ENCODE measurements at regions not wholly inside any gene's neighbourhood (a gene's known extent, or its start where the extent isn't known, plus 50 kb on each side); places are given as distances from the start of the nearest gene placed in this dataset.
"Not testable (repeated sequence)": the region's sequence is repeated elsewhere in the genome, so short reads cannot be mapped to it uniquely, and the experiment has no call there.

DNA sequence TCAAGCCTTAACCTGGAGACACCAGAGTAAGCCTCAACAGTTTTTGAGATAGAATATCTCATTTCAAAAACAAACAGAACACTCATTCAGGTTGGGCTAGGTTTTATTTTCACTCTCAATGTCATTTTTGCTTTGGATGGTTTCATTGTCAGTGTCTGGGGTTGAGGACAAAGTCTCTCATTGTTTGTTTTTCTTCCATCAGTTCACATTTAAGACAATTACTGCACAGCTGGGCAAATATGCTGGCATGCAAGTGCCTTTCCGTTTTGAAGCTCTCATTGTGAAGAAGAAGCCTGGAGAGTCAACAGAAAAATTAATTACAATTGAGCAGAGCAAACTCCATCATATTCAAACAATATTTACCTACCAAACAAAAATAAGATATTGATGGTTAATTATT, 1050.0 kb downstream of the TBL1XR1 start:
- DNase-seq (ENCODE audit: low read depth): no peak
- no peak overlapping the region for H3K4me3 ChIP-seq (ENCODE audit: low read depth, low read length)
- TF ChIP-seq, protein P1, sequence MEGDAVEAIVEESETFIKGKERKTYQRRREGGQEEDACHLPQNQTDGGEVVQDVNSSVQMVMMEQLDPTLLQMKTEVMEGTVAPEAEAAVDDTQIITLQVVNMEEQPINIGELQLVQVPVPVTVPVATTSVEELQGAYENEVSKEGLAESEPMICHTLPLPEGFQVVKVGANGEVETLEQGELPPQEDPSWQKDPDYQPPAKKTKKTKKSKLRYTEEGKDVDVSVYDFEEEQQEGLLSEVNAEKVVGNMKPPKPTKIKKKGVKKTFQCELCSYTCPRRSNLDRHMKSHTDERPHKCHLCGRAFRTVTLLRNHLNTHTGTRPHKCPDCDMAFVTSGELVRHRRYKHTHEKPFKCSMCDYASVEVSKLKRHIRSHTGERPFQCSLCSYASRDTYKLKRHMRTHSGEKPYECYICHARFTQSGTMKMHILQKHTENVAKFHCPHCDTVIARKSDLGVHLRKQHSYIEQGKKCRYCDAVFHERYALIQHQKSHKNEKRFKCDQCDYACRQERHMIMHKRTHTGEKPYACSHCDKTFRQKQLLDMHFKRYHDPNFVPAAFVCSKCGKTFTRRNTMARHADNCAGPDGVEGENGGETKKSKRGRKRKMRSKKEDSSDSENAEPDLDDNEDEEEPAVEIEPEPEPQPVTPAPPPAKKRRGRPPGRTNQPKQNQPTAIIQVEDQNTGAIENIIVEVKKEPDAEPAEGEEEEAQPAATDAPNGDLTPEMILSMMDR (IDR thresholded peaks at IDR 0.05; ENCODE audit: insufficient read depth, low read length): no peak

DNA sequence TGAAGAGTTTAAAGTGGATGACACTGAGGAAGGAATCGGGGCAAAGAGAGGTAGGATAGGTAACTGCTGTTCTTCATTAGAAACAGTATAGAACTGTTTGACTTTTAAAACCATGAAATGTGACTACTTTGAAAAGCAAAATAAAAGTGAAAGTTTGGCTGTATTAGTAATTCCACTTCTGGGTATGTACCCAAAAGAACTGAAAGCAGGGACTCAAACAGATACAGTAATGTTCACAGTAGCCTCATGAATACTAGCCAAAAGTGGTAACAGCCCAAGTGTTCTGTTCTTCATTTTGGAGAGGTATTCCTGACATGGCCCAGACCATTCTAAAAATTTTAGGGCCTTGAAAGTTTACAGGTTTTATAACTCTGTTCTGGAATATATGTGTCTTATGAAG, 1055.4 kb downstream of the TBL1XR1 start:
- no peak overlapping the region for H3K4me3 ChIP-seq (ENCODE audit: low read depth, low read length)
- no peak for DNase-seq (ENCODE audit: low read depth)
- TF ChIP-seq, protein P1 (IDR thresholded peaks at IDR 0.05; ENCODE audit: insufficient read depth, low read length): no peak

DNA sequence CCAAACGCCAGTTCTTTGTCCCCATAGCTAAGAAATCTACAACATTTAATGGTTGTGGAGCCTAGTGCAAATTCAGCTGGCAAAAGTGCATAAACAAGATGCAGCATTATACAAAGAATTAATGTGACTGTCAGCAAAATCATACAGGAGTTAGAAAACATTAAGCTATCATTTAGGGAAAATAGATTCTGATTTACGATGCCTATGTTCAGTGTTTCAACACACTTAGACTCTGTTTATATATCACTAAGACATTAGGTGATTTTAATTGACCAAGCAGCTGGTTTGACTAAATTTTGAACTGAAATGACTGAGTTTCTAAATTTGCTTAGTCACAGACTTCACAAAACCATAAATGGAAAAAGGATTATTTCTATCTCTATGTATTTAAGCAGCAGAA, 1076.8 kb downstream of the TBL1XR1 start:
- DNase-seq (ENCODE audit: low read depth): no peak
- H3K4me3 ChIP-seq (ENCODE audit: low read depth, low read length): no peak overlapping the region
- TF ChIP-seq, protein P1 (IDR thresholded peaks at IDR 0.05; ENCODE audit: insufficient read depth, low read length): no peak

DNA sequence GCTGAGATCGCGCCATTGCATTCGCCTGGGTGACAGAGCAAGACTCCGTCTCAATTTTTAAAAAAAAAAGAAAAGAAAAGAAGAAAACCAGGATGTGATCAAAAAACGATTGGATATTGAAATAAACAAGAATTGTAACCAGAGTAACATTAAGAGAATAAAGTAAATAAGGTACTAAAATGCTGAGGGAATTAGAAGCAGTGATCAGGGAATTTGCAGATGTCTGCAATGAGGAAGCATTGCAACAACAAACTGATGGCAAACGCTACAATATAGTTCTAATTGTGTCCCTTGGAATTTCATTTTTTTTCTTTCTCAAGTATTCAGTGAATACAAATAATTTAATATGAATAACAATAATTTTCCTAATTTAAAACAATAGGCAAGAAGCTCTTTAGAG, 1077.5 kb downstream of the TBL1XR1 start:
- TF ChIP-seq, protein P1 (IDR thresholded peaks at IDR 0.05; ENCODE audit: insufficient read depth, low read length): no peak
- H3K4me3 ChIP-seq (ENCODE audit: low read depth, low read length): no peak overlapping the region
- DNase-seq (ENCODE audit: low read depth): no peak

DNA sequence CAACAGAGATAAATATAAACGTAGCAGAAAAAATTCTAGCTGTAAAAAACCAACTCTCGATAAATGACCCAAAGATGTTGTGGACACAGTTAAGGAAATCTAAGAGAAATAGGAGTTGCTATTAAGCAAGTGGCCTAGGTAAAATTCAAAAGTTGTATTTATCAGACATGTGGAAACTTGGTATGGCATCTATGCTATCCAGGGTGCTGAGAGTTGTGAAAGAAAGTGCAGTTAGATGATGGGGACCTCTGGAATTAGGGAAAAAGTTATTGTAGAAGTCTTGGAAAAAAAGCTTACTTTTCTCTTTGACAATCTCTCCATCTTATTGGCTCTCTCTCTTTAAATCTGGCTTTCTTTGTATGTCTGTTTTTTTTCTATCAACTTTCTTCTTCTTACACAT, 1090.9 kb downstream of the TBL1XR1 start:
- no peak for DNase-seq (ENCODE audit: low read depth)
- TF ChIP-seq, protein P1 (IDR thresholded peaks at IDR 0.05; ENCODE audit: insufficient read depth, low read length): no peak

DNA sequence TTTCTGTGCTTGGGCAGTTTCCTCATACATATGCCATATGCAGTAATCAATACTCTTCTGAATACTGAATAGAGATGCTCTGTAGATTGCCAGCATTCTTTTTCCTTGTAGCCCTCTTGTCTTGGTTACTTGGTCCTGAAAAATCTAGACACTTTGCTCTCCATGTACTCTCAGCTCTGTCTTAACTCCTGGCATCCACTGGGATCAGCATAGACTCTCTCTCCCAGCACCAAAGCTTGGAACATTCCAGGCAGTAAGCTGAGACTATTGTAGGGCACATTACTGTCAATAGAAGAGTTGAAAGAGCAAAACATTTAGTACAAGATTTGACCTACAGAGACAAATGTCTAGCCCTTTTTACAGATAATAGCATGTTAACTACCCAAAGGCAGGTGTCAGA, 1100.3 kb downstream of the TBL1XR1 start:
- H3K4me3 ChIP-seq (ENCODE audit: low read depth, low read length): no peak overlapping the region
- TF ChIP-seq, protein P1 (IDR thresholded peaks at IDR 0.05; ENCODE audit: insufficient read depth, low read length): no peak
- DNase-seq (ENCODE audit: low read depth): no peak

More for the DNA sequence above, 1090.9 kb downstream of the TBL1XR1 start:
- H3K4me3 ChIP-seq (ENCODE audit: low read depth, low read length): no peak overlapping the region

DNA sequence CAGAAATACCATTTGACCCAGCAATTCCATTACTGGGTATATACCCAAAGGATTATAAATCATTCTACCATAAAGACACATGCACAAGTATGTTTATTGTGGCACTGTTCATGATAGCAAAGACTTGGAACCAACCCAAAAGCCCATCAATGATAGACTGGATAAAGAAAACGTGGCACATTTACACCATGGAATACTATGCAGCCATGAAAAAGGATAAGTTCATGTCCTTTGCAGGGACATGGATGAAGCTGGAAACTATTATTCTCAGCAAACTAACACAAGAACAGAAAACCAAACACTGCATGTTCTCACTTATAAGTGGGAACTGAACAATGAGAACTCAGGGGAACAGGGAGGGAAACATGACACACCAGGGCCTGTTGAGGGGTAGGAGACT, 1103.4 kb downstream of the TBL1XR1 start:
- DNase-seq (ENCODE audit: low read depth); H3K4me3 ChIP-seq (ENCODE audit: low read depth, low read length): not testable (repeated sequence)
